Pancreas (tissue), 10 donors: ENCODE measurements at regions not wholly inside any gene's neighbourhood (a gene's known extent, or its start where the extent isn't known, plus 50 kb on each side); places are given as distances from the start of the nearest gene placed in this dataset.
"Not testable (repeated sequence)": the region's sequence is repeated elsewhere in the genome, so short reads cannot be mapped to it uniquely, and the experiment has no call there.

ENCODE experiments used
- ATAC-seq, 4 donors: fragments of 200-7000 bp; cut with Tn5 transposase; one replicate each; pipeline versions ENCODE4 v1.8.0 to v1.9.1; 2020; ENCODE audit warnings: mild to moderate bottlenecking in 4 of 4, moderate library complexity in 4 of 4
- DNase-seq, 6 donors: peaks; one replicate each; pipeline ENCODE4 v3.0.0-alpha.2; 2020
- FAIRE-seq: peaks from 2 replicates; lab custom pipeline; 2012; peaks lifted over from hg19 to GRCh38; lab: Jason Lieb, UNC
- H3K27ac ChIP-seq, 4 donors: fragments of 200-600 bp; sonication (generic); 1 replicate in 3 of 4; 2 replicates in 1 of 4; pipeline versions ENCODE4 v1.5.0 to v1.8.0; 2020
- H3K27me3 ChIP-seq, 4 donors: fragments of 200-600 bp; one replicate each; pipeline ENCODE4 v1.8.0; 2021
- H3K36me3 ChIP-seq, 3 donors: fragments of 200-600 bp; sonication (generic) in 1 of 3; one replicate each; pipeline versions ENCODE4 v1.5.0 to v1.8.0; 2020 to 2021
- H3K4me1 ChIP-seq, 3 donors: fragments of 200-600 bp; one replicate each; pipeline ENCODE4 v1.8.0; 2021
- H3K4me3 ChIP-seq, 4 donors: fragments of 200-600 bp; sonication (generic) in 2 of 4; one replicate each; pipeline versions ENCODE4 v1.5.0 to v1.8.0; 2020 to 2021
- H3K9me3 ChIP-seq, 4 donors: fragments of 200-600 bp; one replicate each; pipeline ENCODE4 v1.8.0; 2021
- CTCF ChIP-seq, 4 donors: fragments of 200-600 bp; sonication (generic) in 3 of 4; IDR thresholded peaks; one replicate each; pipeline versions ENCODE4 v1.5.0 to v1.8.0; 2021; ENCODE audit warnings: antibody characterized with exemption in 4 of 4
- WGBS, 2 donors: extraction: QIAGEN DNeasy Blood & Tissue Kit; methylation state at CpG; one replicate each; pipeline ENCODE4 v1.1.7; 2013; 5-methylcytosine and 5-hydroxymethylcytosine counted together
- intact Hi-C, 3 donors: fragments of 100-400 bp; cut with DNase I; formaldehyde crosslinking; loops; one replicate each; pipeline versions ENCODE4 v1.11.1 to v1.14.2; 2022
- donor health status: healthy with polysubstance abuse.
- donor health status: DM: no; HTN: no; CAD: no; lungs with moderate emphysema.
- donor health status: DM: no; HTN: no; CAD: no.
- donor health status: control.
- donor health status: control.
- donor health status: Bipolar disorder and iron deficiency.
- donor health status: DM: yes; HTN: yes; CAD: no.
- donor health status: DM: no; HTN: no; CAD: no.
- donor health status: DM: no; HTN: no; CAD: no.
- donor health status: DM: yes; HTN: yes; CAD: no.

DNA sequence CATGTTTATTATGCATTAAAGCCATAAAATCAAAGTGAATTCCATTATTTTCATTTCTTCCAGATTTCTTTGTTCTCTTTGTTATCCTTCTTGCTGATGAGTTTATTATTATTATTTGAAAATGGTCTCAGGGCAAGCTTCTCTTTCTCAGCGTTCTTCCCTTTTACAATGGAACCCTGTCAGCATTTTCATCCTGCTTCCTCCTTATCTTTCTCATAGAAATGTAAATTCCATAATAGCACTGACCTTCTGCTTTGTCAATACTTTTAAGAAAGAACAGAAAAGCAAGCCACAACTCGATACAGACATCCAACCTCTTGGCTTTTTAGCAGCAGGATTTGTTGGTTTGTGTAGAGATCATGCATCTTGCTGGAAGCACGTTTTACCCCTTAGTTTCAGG, 114.0 kb upstream of the BASP1 start:
- no peak for ATAC-seq

DNA sequence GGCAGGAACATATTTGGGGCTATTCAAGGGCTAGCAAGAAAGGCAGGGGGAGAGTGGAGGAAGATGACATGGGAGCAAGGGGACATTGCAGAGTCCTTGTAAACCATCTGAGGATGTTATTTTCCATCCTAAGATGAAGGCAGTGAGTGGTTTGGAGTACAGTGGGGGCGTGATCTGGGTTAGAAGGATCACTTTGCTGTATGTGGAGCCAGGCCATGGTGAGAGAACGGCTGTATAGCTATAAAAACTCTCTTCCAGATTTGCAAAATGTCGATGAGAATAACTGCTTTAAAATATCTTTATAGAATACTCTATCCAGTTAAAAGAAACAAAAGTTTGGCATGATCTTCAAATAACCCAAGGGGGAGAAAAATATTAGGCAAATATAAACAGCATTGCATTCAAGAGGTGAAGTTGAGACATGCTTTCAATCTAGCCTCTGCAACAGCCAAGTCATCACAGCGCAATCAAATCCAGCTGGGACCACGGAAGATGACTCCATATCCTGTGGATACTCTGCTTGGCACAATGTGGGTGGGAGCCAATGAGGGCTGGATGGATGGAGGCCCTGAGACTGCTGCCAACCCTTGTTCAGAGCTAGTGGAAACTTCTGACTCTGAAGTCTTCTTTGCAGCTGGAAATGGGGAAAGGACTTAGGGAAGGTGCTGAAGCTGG, 111.5 kb upstream of the BASP1 start:
- WGBS, 2 donors, result 83 to 90% methylated on average over 5 of the region's 5 CpGs
- DNase-seq, result no peak
- FAIRE-seq, result no peak

More for the DNA sequence above, 114.0 kb upstream of the BASP1 start:
- Histone ChIP-seq H3K9me3 (no peaks in the 10 kb centered on the region), H3K27ac (no peak overlapping the region), H3K27me3 (no peaks in the 10 kb centered on the region), H3K36me3 (no peaks in the 10 kb centered on the region), H3K4me3 (no peak overlapping the region), H3K4me1 (no peaks in the 10 kb centered on the region)
- FAIRE-seq (no peak), DNase-seq (no peak)
- WGBS, 2 donors, result 30 to 35% methylated on average over 3 of the region's 3 CpGs
- TF ChIP-seq CTCF (IDR thresholded peaks at IDR 0.05), result no peak
- intact Hi-C loops, result no loop called here

DNA sequence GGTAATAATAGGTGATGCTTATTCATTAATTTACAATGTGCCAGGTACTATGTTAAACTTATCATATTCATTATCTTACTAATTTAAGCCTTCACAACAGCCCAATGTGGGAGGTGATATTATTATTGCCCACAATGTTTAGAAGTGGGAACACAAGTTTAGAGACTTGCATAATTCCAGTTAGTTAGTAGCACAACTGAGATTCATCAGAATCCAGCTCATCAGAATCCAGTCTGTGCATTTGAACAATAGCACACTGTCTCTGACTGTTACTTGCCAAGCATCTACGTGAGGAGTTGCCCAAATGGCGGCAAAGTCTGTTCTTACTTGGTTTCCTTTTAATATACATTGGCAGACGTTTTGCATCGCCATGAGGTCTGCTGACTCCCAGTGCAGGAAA, 110.9 kb upstream of the BASP1 start:
- Histone ChIP-seq H3K27ac (no peak overlapping the region), H3K36me3 (no peaks in the 10 kb centered on the region), H3K9me3 (no peaks in the 10 kb centered on the region), H3K4me3 (no peak overlapping the region), H3K4me1 (no peaks in the 10 kb centered on the region), H3K27me3 (no peaks in the 10 kb centered on the region)
- WGBS, 2 donors, result 74 to 92% methylated on average over 4 of the region's 4 CpGs
- no peak for ATAC-seq
- no peak for TF ChIP-seq CTCF (IDR thresholded peaks at IDR 0.05)
- no peak for FAIRE-seq
- intact Hi-C loops, result no loop called here
- no peak for DNase-seq

More for the DNA sequence above, 111.5 kb upstream of the BASP1 start:
- Histone ChIP-seq H3K9me3 (no peaks in the 10 kb centered on the region), H3K4me3 (no peak overlapping the region), H3K27ac (no peak overlapping the region), H3K4me1 (no peaks in the 10 kb centered on the region), H3K36me3 (no peaks in the 10 kb centered on the region), H3K27me3 (no peaks in the 10 kb centered on the region)
- ATAC-seq, result no peak
- intact Hi-C loops, result no loop called here
- no peak for TF ChIP-seq CTCF (IDR thresholded peaks at IDR 0.05)

- peak in 1 of 4 donors; percentile 18 for ATAC-seq
- H3K27me3 ChIP-seq, FAIRE-seq, DNase-seq, H3K36me3 ChIP-seq, H3K27ac ChIP-seq, intact Hi-C loops, H3K4me3 ChIP-seq, H3K9me3 ChIP-seq: not testable (repeated sequence)
- 61 to 66% methylated on average over 3 of the region's 3 CpGs for WGBS, 2 donors
- peaks cover 0 to 21% (median 0%) of the 10 kb centered on the region in 3 donors for H3K4me1 ChIP-seq
Observed at GRCh38 chr5:17112091-17112716, 105.2 kb upstream of the BASP1 start.

- H3K27me3 ChIP-seq, result no peaks in the 10 kb centered on the region
- no peak overlapping the region for H3K4me3 ChIP-seq
- ATAC-seq (peak; percentile 44 to 54 (median 48)), FAIRE-seq (no peak), DNase-seq (peak in 1 of 6 donors; percentile 3)
- 48 to 50% methylated on average over 9 of the region's 9 CpGs for WGBS, 2 donors
- H3K27ac ChIP-seq, result peak overlapping the region in 2 of 4 donors; percentile 52 to 68
- no peaks in the 10 kb centered on the region for H3K36me3 ChIP-seq
- no peak for TF ChIP-seq CTCF (IDR thresholded peaks at IDR 0.05)
- intact Hi-C loops, result no loop called here
- no peaks in the 10 kb centered on the region for H3K9me3 ChIP-seq
- peaks cover 0 to 28% (median 0%) of the 10 kb centered on the region in 3 donors for H3K4me1 ChIP-seq
Observed at GRCh38 chr5:17113174-17113958, 104.1 kb upstream of the BASP1 start.
